ENCODE measurements at regions not wholly inside any gene's neighbourhood (a gene's known extent, or its start where the extent isn't known, plus 50 kb on each side); places are given as distances from the start of the nearest gene placed in this dataset.

GRCh38 chr18:71431689-71432088 lies 1112.5 kb downstream of the CBLN2 start:
- no peak overlapping the region for H3K4me3 ChIP-seq
- H3K36me3 ChIP-seq (replicated peaks in 1 of 2; ENCODE audit: insufficient read depth in 1 of 2, low read depth in 2 of 2) = no peaks in the 10 kb centered on the region
- no peaks in the 10 kb centered on the region for H3K9me3 ChIP-seq
- H3K27ac ChIP-seq = no peak overlapping the region
- DNase-seq (no peak), ATAC-seq (no peak)
- intact Hi-C loops (cut with DNase I) = no loop called here
- H3K4me1 ChIP-seq = no peaks in the 10 kb centered on the region
- no peaks in the 10 kb centered on the region for H3K27me3 ChIP-seq
- TF ChIP-seq CTCF (IDR thresholded peaks at IDR 0.05) (no peak), POLR2A (IDR thresholded peaks at IDR 0.05) (no peak)

GRCh38 chr18:71431171-71431570 lies 1113.0 kb downstream of the CBLN2 start:
- WGBS, 2 donors = 42 to 53% methylated on average over 5 of the region's 5 CpGs
- H3K27ac ChIP-seq = no peak overlapping the region
- intact Hi-C loops (cut with DNase I) = no loop called here
- no peaks in the 10 kb centered on the region for H3K9me3 ChIP-seq
- ATAC-seq (no peak), DNase-seq (no peak)
- no peaks in the 10 kb centered on the region for H3K36me3 ChIP-seq (replicated peaks in 1 of 2; ENCODE audit: insufficient read depth in 1 of 2, low read depth in 2 of 2)
- TF ChIP-seq POLR2A (IDR thresholded peaks at IDR 0.05) (no peak), CTCF (IDR thresholded peaks at IDR 0.05) (no peak)
- H3K4me1 ChIP-seq = no peaks in the 10 kb centered on the region
- no peak overlapping the region for H3K4me3 ChIP-seq
- H3K27me3 ChIP-seq = no peaks in the 10 kb centered on the region

GRCh38 chr18:71426441-71426840 lies 1117.7 kb downstream of the CBLN2 start:
- no peak for ATAC-seq
- no peak for TF ChIP-seq POLR2A (IDR thresholded peaks at IDR 0.05)
- TF ChIP-seq CTCF (IDR thresholded peaks at IDR 0.05) = no peak
- no peak for DNase-seq
- Histone ChIP-seq H3K27ac (no peak overlapping the region), H3K4me1 (no peaks in the 10 kb centered on the region), H3K36me3 (replicated peaks in 1 of 2; ENCODE audit: insufficient read depth in 1 of 2, low read depth in 2 of 2) (no peaks in the 10 kb centered on the region), H3K9me3 (no peaks in the 10 kb centered on the region), H3K27me3 (no peaks in the 10 kb centered on the region), H3K4me3 (no peak overlapping the region)
- intact Hi-C loops (cut with DNase I) = no loop called here

GRCh38 chr18:71405169-71405809 lies 1116.4 kb downstream of the SOCS6 start:
- no peak for ATAC-seq
- no peak for TF ChIP-seq CTCF (IDR thresholded peaks at IDR 0.05)
- no peak for TF ChIP-seq POLR2A (IDR thresholded peaks at IDR 0.05)
- Histone ChIP-seq H3K4me1 (no peaks in the 10 kb centered on the region), H3K9me3 (no peaks in the 10 kb centered on the region), H3K4me3 (no peak overlapping the region), H3K36me3 (replicated peaks in 1 of 2; ENCODE audit: insufficient read depth in 1 of 2, low read depth in 2 of 2) (no peaks in the 10 kb centered on the region), H3K27me3 (no peaks in the 10 kb centered on the region), H3K27ac (no peak overlapping the region)
- intact Hi-C loops (cut with DNase I) = no loop called here
- 72% methylated on average over 8 of the region's 8 CpGs for WGBS, 2 donors
- DNase-seq = no peak

GRCh38 chr18:71403501-71403900 lies 1114.7 kb downstream of the SOCS6 start:
- Histone ChIP-seq H3K9me3 (no peaks in the 10 kb centered on the region), H3K4me3 (no peak overlapping the region), H3K4me1 (no peaks in the 10 kb centered on the region), H3K36me3 (replicated peaks in 1 of 2; ENCODE audit: insufficient read depth in 1 of 2, low read depth in 2 of 2) (no peaks in the 10 kb centered on the region), H3K27ac (no peak overlapping the region), H3K27me3 (no peaks in the 10 kb centered on the region)
- intact Hi-C loops (cut with DNase I) = no loop called here
- ATAC-seq = no peak
- TF ChIP-seq CTCF (IDR thresholded peaks at IDR 0.05) (no peak), POLR2A (IDR thresholded peaks at IDR 0.05) (no peak)
- 43 to 51% methylated on average over 2 of the region's 2 CpGs for WGBS, 2 donors
- no peak for DNase-seq
